Spleen (tissue), 7 donors: ENCODE measurements at regions not wholly inside any gene's neighbourhood (a gene's known extent, or its start where the extent isn't known, plus 50 kb on each side); places are given as distances from the start of the nearest gene placed in this dataset.

ENCODE experiments used
- CTCF ChIP-seq, 11 experiments: fragments of 200-600 bp in 7 of 11; fragments of 450-650 bp in 4 of 11; sonication (generic) in 4 of 11; IDR thresholded peaks in 8 of 11; conservative IDR thresholded peaks in 3 of 11; 1 replicate in 7 of 11; 2 replicates in 4 of 11; pipeline versions ENCODE4 v1.4.0 to v1.8.0; 2016 to 2021; ENCODE audit warnings: antibody characterized with exemption in 11 of 11, inconsistent platforms in 4 of 11, mild to moderate bottlenecking in 1 of 11
- POLR2A ChIP-seq, 3 donors: fragments of 450-650 bp; IDR thresholded peaks; one replicate each; pipeline ENCODE4 v1.5.1; 2017; ENCODE audit warnings: antibody characterized with exemption in 3 of 3, mild to moderate bottlenecking in 1 of 3
- POLR2AphosphoS5 ChIP-seq, 3 donors: sonication (generic); formaldehyde crosslinking; IDR thresholded peaks; one replicate each; pipeline ENCODE4 v1.5.1; 2017; ENCODE audit warnings: antibody characterized with exemption in 3 of 3
- donor health status: DM: no; HTN: no; CAD: no; lungs with moderate emphysema.
- donor health status: DM: no; HTN: no; CAD: no.
- donor health status: DM: no; HTN: no; CAD: no.

- TF ChIP-seq CTCF (IDR thresholded peaks at IDR 0.05 in 8 of 11, conservative IDR thresholded peaks at IDR 0.05 in 3 of 11), result no peak
- no peak for TF ChIP-seq POLR2AphosphoS5 (IDR thresholded peaks at IDR 0.05)
- no peak for TF ChIP-seq POLR2A (IDR thresholded peaks at IDR 0.05)
These were observed 858.5 kb upstream of the FAT3 start for GRCh38 chr11:91365986-91366585.
